Uterus (tissue), 3 donors: ENCODE measurements at regions not wholly inside any gene's neighbourhood (a gene's known extent, or its start where the extent isn't known, plus 50 kb on each side); places are given as distances from the start of the nearest gene placed in this dataset.

Experiments
- DNase-seq, 2 donors: peaks; one replicate each; pipeline ENCODE4 v3.0.0-alpha.2; 2019 to 2020
- H3K27ac ChIP-seq, 2 donors: fragments of 200-600 bp; sonication (generic); 1 replicate in 1 of 2; 2 replicates in 1 of 2; pipeline ENCODE4 v1.5.1; 2016 to 2018
- H3K27me3 ChIP-seq, 2 donors: fragments of 200-600 bp; sonication (generic); one replicate each; pipeline ENCODE4 v1.5.1; 2018 to 2019; ENCODE audit warnings: control low read depth in 1 of 2
- H3K36me3 ChIP-seq, 2 donors: fragments of 200-600 bp; sonication (generic); one replicate each; pipeline ENCODE4 v1.5.1; 2019; ENCODE audit warnings: control low read depth in 1 of 2
- H3K4me1 ChIP-seq, 2 donors: fragments of 200-600 bp; sonication (generic); one replicate each; pipeline ENCODE4 v1.5.1; 2018 to 2019; ENCODE audit warnings: control low read depth in 1 of 2
- H3K4me3 ChIP-seq, 2 donors: fragments of 200-600 bp; sonication (generic); 1 replicate in 1 of 2; 2 replicates in 1 of 2; pipeline ENCODE4 v1.5.1; 2018 to 2019; ENCODE audit warnings: mild to moderate bottlenecking in 1 of 2
- H3K9me3 ChIP-seq, 2 donors: fragments of 200-600 bp; sonication (generic); one replicate each; pipeline ENCODE4 v1.5.1; 2019; ENCODE audit warnings: control low read depth in 1 of 2
- POLR2A ChIP-seq, 2 donors: fragments of 450-650 bp; IDR thresholded peaks; one replicate each; pipeline ENCODE4 v1.6.1; 2016; ENCODE audit warnings: antibody characterized with exemption in 2 of 2, mild to moderate bottlenecking in 1 of 2, moderate library complexity in 1 of 2
- intact Hi-C: fragments of 100-400 bp; cut with DNase I; formaldehyde crosslinking; loops from one replicate; pipeline ENCODE4 v1.15.1; 2023; ENCODE audit warnings: low total_unique reads
- TF ChIP-seq, protein P1 (sequence below), 4 experiments: fragments of 200-600 bp in 2 of 4; fragments of 450-650 bp in 2 of 4; sonication (generic) in 2 of 4; IDR thresholded peaks; one replicate each; pipeline ENCODE4 v1.5.1; 2016 to 2019; ENCODE audit warnings: antibody characterized with exemption in 4 of 4, mild to moderate bottlenecking in 2 of 4, moderate library complexity in 1 of 4
- donor health status: DM: yes; HTN: yes; CAD: no.

- H3K4me1 ChIP-seq = no peaks in the 10 kb centered on the region
- H3K27ac ChIP-seq = no peak overlapping the region
- no peak for TF ChIP-seq POLR2A (IDR thresholded peaks at IDR 0.05)
- TF ChIP-seq, protein P1, sequence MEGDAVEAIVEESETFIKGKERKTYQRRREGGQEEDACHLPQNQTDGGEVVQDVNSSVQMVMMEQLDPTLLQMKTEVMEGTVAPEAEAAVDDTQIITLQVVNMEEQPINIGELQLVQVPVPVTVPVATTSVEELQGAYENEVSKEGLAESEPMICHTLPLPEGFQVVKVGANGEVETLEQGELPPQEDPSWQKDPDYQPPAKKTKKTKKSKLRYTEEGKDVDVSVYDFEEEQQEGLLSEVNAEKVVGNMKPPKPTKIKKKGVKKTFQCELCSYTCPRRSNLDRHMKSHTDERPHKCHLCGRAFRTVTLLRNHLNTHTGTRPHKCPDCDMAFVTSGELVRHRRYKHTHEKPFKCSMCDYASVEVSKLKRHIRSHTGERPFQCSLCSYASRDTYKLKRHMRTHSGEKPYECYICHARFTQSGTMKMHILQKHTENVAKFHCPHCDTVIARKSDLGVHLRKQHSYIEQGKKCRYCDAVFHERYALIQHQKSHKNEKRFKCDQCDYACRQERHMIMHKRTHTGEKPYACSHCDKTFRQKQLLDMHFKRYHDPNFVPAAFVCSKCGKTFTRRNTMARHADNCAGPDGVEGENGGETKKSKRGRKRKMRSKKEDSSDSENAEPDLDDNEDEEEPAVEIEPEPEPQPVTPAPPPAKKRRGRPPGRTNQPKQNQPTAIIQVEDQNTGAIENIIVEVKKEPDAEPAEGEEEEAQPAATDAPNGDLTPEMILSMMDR (IDR thresholded peaks at IDR 0.05) = no peak
- H3K36me3 ChIP-seq = no peaks in the 10 kb centered on the region
- H3K27me3 ChIP-seq = no peaks in the 10 kb centered on the region
- DNase-seq = no peak
- intact Hi-C loops = no loop called here
- no peaks in the 10 kb centered on the region for H3K9me3 ChIP-seq
- H3K4me3 ChIP-seq = no peak overlapping the region
Observed at GRCh38 chr5:155620821-155621410, 607.4 kb downstream of the KIF4B start.

- Histone ChIP-seq H3K36me3 (no peaks in the 10 kb centered on the region), H3K27me3 (no peaks in the 10 kb centered on the region), H3K9me3 (no peaks in the 10 kb centered on the region), H3K4me1 (no peaks in the 10 kb centered on the region), H3K27ac (no peak overlapping the region), H3K4me3 (no peak overlapping the region)
- DNase-seq = no peak
- intact Hi-C loops = no loop called here
- no peak for TF ChIP-seq POLR2A (IDR thresholded peaks at IDR 0.05)
- TF ChIP-seq, protein P1 (IDR thresholded peaks at IDR 0.05) = no peak
Observed at GRCh38 chr5:155624597-155625241, 611.2 kb downstream of the KIF4B start.

DNA sequence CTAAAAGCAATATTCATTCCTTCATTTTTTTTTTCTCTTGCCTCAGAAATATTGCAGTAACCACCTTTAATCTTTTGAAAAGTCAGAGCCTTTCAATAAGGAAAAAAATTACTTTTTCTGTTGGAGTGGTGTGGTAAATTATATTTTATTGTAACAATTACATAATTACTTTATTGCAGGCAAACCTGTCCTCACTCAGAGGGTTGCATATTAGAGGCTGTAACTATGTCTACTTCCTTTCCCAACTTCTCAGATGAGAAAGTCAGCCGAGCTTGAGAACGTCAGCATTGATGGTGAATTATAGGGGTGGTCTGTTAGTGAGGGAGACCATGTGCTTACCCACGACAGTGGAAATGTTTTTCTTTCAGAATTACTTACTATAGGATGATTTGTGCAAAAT lies 611.8 kb downstream of the KIF4B start:
- Histone ChIP-seq H3K9me3 (no peaks in the 10 kb centered on the region), H3K27ac (no peak overlapping the region), H3K36me3 (no peaks in the 10 kb centered on the region), H3K4me1 (no peaks in the 10 kb centered on the region), H3K4me3 (no peak overlapping the region), H3K27me3 (no peaks in the 10 kb centered on the region)
- DNase-seq = no peak
- no peak for TF ChIP-seq POLR2A (IDR thresholded peaks at IDR 0.05)
- TF ChIP-seq, protein P1 (IDR thresholded peaks at IDR 0.05) = no peak
- intact Hi-C loops = no loop called here

GRCh38 chr5:155625897-155626543 lies 612.5 kb downstream of the KIF4B start:
- intact Hi-C loops = no loop called here
- H3K4me3 ChIP-seq = no peak overlapping the region
- no peak overlapping the region for H3K27ac ChIP-seq
- no peaks in the 10 kb centered on the region for H3K9me3 ChIP-seq
- DNase-seq = no peak
- TF ChIP-seq, protein P1 (IDR thresholded peaks at IDR 0.05) = no peak
- no peak for TF ChIP-seq POLR2A (IDR thresholded peaks at IDR 0.05)
- no peaks in the 10 kb centered on the region for H3K4me1 ChIP-seq
- no peaks in the 10 kb centered on the region for H3K36me3 ChIP-seq
- H3K27me3 ChIP-seq = no peaks in the 10 kb centered on the region

- TF ChIP-seq POLR2A (IDR thresholded peaks at IDR 0.05) = no peak
- TF ChIP-seq, protein P1 (IDR thresholded peaks at IDR 0.05) = no peak
- Histone ChIP-seq H3K4me1 (no peaks in the 10 kb centered on the region), H3K27me3 (no peaks in the 10 kb centered on the region), H3K9me3 (no peaks in the 10 kb centered on the region), H3K4me3 (no peak overlapping the region), H3K27ac (no peak overlapping the region), H3K36me3 (no peaks in the 10 kb centered on the region)
- intact Hi-C loops = no loop called here
- no peak for DNase-seq
Observed at GRCh38 chr5:155626592-155626991, 613.0 kb downstream of the KIF4B start.
